Gastrocnemius medialis (tissue), 4 donors: ENCODE measurements at regions not wholly inside any gene's neighbourhood (a gene's known extent, or its start where the extent isn't known, plus 50 kb on each side); places are given as distances from the start of the nearest gene placed in this dataset.

Source experiments
- POLR2A ChIP-seq, 2 donors: fragments of 450-650 bp; IDR thresholded peaks; one replicate each; pipeline ENCODE4 v1.6.1; 2017; ENCODE audit warnings: antibody characterized with exemption in 2 of 2, mild to moderate bottlenecking in 2 of 2, moderate library complexity in 2 of 2
- TF ChIP-seq, protein P1 (sequence below), 5 experiments: fragments of 450-650 bp in 3 of 5; fragments of 200-600 bp in 2 of 5; sonication (generic) in 2 of 5; IDR thresholded peaks in 4 of 5; conservative IDR thresholded peaks in 1 of 5; 1 replicate in 4 of 5; 2 replicates in 1 of 5; pipeline ENCODE4 v1.5.1; 2016 to 2019; ENCODE audit warnings: antibody characterized with exemption in 5 of 5, mild to moderate bottlenecking in 3 of 5, moderate library complexity in 3 of 5

DNA sequence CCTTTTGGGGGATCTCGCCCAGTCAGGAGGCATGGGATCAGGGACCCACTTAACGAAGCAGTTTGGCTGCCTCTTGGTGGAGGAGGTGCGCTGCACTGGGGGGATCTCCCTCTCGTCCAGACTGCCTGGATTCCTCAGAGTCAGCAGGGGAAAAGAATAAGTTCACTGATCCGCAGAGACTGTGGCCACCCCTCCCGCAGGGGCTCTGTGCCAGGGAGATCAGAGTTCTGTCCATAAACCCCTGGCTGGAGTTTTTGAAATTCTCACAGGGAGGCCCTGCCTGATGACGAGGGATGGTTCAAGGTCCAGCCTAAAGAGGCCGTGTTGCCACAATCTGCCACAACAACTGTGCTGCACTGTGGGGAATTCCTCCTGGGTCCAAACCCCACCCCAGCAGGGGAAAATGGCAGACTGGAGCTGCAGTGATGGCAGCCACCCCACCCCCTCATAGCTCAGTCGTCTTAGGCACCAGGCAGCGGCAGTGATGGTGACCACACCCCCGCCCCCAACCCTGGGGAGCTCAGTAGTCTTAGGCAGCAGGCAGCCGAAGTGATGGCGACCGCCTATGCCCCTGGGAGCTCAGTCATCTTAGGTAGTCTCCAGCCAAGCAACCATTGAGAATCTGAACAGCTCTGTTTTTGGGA lies 273.8 kb upstream of the USP25 start:
- TF ChIP-seq, protein P1, sequence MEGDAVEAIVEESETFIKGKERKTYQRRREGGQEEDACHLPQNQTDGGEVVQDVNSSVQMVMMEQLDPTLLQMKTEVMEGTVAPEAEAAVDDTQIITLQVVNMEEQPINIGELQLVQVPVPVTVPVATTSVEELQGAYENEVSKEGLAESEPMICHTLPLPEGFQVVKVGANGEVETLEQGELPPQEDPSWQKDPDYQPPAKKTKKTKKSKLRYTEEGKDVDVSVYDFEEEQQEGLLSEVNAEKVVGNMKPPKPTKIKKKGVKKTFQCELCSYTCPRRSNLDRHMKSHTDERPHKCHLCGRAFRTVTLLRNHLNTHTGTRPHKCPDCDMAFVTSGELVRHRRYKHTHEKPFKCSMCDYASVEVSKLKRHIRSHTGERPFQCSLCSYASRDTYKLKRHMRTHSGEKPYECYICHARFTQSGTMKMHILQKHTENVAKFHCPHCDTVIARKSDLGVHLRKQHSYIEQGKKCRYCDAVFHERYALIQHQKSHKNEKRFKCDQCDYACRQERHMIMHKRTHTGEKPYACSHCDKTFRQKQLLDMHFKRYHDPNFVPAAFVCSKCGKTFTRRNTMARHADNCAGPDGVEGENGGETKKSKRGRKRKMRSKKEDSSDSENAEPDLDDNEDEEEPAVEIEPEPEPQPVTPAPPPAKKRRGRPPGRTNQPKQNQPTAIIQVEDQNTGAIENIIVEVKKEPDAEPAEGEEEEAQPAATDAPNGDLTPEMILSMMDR (IDR thresholded peaks at IDR 0.05 in 4 of 5, conservative IDR thresholded peaks at IDR 0.05 in 1 of 5), result no peak
- TF ChIP-seq POLR2A (IDR thresholded peaks at IDR 0.05), result no peak
